GM21619 (cell line): ENCODE measurements at regions not wholly inside any gene's neighbourhood (a gene's known extent, or its start where the extent isn't known, plus 50 kb on each side); places are given as distances from the start of the nearest gene placed in this dataset.

ENCODE experiments used
- ATAC-seq: cut with Tn5 transposase; IDR thresholded peaks from one replicate; pipeline ENCODE4 v1.9.1; 2021; ENCODE audit not compliant: unreplicated experiment

GRCh38 chr5:103498800-103499551 lies 63.6 kb downstream of the NUDT12 start:
- no peak for ATAC-seq

DNA sequence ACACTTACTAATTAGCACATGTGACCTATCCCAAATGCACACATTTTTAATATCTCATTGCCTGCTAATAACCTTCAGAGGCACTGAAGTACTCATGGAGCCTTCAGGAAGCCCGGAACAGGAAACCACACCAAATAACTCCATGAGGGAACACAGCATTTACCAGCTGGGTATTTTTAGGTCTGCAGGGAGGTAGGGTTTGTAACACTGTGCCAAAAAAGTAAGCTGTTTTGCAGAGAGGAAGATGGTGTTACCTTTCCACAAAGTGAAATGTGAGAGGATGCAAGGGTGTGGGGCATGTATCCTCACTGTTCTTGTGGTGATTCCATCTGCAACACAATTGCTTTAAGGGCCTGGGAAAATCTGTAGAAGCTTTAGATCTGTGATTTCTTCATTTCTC lies 64.4 kb downstream of the NUDT12 start:
- ATAC-seq = no peak

GRCh38 chr5:103497781-103498180 lies 64.8 kb downstream of the NUDT12 start:
- ATAC-seq = no peak

GRCh38 chr5:103490030-103490739 lies 72.4 kb downstream of the NUDT12 start:
- ATAC-seq = no peak

GRCh38 chr5:103489307-103489706 lies 73.3 kb downstream of the NUDT12 start:
- no peak for ATAC-seq

DNA sequence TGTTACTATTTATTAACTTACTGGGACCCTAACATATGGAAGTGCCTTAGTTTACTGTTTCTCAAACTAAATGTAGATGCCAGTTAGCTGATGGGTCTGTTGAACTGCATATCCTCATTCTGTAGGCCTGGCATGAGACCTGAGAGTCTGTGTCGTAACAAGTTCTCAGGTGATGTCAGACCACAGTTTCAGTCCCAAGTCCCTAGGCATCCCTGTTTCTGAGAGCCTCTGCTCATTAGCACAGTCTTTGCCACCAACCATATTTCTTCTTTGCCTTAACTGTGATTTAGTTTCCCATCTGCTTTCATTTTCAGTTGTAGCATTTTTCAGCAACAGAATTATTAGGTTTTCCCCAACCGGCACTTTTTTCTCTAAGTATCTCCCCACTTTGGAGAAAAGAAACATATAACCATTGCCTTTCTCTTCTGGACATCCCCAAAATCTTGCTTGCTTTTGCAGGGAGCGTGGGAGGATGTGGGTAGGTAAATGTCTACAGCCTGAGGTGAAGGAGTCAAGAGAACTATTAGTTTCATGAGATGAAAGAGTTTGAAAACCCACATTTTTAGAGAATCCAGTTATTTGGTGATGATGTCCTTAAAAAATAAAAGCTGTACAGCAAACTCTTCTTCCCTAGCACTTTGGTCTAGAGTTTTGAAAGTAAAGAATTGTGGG lies 74.6 kb downstream of the NUDT12 start:
- peak; percentile 57 for ATAC-seq

DNA sequence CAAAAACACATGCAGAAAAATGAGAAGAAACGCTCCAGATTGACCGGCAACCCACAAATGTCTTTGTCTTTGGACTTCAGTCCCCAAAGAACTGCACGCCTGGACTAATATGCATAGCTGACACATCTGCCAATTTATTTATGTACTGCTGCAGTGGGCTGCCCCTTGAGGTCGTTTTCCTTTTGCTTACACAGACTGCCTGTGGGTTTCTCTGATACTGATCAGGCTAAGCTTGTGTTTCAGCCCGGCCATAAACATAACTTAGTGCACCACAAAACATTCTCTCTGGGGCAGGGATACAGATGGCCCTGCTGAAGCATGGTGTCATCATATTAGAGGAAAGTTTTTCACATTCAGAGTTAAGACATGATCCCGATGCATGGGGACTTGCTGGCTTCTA lies 75.4 kb downstream of the NUDT12 start:
- no peak for ATAC-seq

GRCh38 chr5:103486739-103487138 lies 75.8 kb downstream of the NUDT12 start:
- no peak for ATAC-seq

DNA sequence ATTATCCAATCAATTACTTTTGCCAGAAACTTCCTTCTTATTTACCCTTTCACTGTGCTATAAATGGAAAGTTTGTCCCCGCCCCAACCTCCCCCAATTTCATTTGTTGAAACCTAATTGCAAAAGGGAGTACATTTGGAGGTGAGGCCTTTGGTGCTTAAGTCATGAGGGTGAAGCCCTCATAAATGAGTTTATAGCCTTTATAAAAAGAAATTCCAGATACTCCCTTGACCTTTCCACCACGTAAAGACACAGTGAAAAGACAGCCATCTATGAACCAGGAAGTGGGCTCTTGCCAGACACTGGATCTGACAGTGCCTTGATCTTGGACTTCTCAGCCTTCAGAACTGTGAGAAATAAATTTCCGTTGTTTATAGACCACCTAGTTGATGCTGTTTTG lies 82.3 kb downstream of the NUDT12 start:
- ATAC-seq = no peak

DNA sequence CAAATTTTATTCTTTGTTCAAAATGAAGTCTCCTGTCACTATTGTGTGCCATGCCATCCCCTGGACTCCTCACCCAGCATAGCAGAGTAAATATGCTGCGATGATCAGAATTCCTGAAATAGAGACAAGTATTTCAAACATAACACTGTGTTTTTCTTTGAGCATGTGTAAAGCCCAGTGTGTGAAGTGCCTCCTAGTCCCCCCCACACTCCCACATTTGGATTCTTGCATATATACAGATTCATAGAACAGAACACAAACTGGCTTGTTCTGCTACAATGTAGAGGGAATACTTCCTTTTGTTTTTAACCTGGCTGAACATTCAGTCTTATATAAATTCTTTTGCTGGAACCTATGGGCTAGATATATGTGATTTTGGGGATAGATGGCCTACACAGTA lies 84.9 kb downstream of the NUDT12 start:
- no peak for ATAC-seq

GRCh38 chr5:103476811-103477210 lies 85.8 kb downstream of the NUDT12 start:
- no peak for ATAC-seq

DNA sequence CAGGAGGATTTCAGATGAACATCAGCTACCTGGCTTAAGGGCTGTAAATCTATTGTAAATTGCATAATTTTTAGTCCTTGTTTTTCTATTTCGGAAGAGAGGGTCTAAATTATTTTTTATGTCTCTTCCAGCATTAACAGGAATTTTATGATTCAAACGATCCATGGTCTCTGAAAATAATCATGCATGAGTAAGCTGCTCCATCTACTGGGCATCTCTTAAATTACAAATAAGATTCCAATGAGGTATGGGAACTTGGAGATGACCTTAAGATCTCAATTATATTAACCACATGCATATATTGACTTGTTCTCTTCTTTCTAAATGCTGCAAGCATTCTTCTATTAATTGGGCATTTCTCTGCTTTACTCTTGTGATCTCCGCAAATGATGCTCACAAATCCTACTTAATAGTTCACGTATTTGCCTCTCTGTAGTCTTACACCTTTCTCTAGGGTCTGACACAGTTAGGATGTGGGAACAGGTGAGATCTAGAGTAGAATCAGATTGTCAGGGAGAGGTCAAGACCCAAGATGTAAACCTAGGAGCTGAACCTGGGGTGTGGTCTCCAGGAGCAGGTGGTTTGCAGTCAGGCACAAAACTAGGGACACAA lies 86.9 kb downstream of the NUDT12 start:
- no peak for ATAC-seq

GRCh38 chr5:103474677-103475076 lies 87.9 kb downstream of the NUDT12 start:
- no peak for ATAC-seq

GRCh38 chr5:103473725-103474124 lies 88.9 kb downstream of the NUDT12 start:
- ATAC-seq = no peak

- ATAC-seq = no peak
These were observed 89.8 kb downstream of the NUDT12 start for GRCh38 chr5:103472830-103473229.

DNA sequence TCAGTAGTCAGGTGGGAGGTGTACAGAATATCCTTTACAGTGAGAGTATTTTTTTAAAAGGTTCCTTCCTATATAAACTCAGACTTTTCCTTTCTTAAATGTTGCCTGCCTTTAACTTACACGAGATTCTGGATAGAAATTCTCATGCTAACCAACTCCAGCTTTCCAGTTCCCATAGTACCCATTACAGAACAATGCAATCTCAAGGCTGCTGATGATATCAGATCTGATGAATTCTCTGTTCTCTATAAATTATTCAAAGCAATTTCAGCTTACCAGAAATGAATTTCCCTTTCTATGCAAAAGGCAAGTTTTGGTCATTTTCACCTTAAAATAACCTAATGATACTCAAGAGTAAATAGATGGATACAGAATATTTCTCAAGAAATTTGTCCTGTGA lies 90.3 kb downstream of the NUDT12 start:
- ATAC-seq = no peak

DNA sequence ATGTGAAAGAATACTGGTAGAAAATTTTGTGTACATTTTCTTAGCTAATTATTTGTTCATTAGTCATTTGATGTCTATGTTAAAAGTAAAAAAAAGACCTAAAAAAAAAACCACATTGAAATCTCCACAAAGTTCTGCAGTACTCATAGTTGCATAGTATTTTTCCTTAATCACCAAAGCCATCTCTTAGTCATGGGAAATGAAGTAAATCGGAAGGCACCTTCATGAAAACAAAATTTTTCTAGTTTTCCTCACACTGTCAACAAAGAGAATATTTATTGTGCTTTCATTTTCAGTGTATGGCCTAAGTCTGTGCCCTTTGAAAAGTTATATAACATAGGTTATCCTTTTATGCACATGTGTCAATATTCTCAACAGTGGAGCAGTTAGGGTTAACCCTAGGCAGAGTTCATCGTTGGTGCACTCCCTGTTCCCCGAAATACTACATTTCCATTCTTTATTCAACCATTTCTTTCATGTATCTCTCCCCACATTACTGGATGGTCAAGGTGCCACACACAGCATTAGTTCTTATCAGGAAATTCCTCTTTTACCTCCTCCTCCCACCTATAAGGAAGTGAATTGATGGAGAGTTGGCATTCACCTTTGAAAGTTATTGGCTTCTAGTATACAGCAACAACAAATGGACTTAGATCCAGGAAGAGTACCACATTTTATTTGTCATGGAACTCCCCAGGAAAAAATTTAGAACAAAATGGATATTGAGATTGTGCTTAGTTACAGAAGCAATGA lies 93.1 kb downstream of the NUDT12 start:
- no peak for ATAC-seq

GRCh38 chr5:103467831-103468230 lies 94.8 kb downstream of the NUDT12 start:
- ATAC-seq = no peak

DNA sequence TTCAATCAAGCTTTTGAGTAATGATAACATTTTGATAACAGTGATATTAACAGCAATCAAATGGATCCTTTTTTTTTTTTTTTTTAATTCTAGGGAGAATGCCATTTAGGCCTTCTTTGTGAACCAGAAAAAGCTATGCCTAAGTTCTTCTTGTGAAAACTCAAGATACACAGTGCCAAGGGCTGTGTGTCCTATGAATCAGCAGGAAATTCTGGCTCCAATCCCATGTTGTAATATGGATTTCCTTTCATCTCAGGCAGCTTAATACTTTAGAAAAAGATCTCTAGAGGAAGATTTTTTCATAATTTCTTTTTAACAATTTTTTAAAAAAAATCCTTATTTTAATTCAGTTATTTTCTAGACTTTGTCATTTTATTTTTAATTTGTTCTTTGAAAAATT lies 96.1 kb downstream of the NUDT12 start:
- no peak for ATAC-seq

- ATAC-seq = no peak
These were observed 96.7 kb downstream of the NUDT12 start for GRCh38 chr5:103465891-103466290.
